HG02981 (cell line): ENCODE measurements at regions not wholly inside any gene's neighbourhood (a gene's known extent, or its start where the extent isn't known, plus 50 kb on each side); places are given as distances from the start of the nearest gene placed in this dataset.

ENCODE experiments used
- ATAC-seq: cut with Tn5 transposase; IDR thresholded peaks from one replicate; pipeline ENCODE4 v1.9.1; 2021; ENCODE audit warnings: mild to moderate bottlenecking, moderate library complexity; ENCODE audit not compliant: unreplicated experiment

- ATAC-seq: no peak
Measured at GRCh38 chr3:154496978-154497377, 67.0 kb upstream of the GPR149 start.

DNA sequence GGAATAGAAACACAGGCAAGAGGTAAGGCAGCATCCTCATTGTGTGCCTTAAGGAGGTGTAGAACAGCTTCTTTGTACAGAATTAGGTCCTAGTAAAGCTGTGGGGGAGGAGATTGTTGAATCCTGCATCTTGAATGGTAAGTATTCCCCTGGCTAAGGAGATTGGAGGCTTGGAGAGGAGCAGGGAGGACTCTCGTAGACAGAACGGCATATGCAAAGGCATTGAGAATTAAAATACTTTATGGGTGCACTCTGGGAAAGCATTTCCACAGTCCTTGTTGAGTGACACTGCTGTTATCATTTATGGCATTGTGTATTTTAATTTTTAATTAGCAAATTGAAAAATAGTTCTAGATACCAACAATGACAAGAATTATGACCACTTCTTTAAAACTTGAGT is 66.5 kb upstream of the GPR149 start:
- no peak for ATAC-seq

DNA sequence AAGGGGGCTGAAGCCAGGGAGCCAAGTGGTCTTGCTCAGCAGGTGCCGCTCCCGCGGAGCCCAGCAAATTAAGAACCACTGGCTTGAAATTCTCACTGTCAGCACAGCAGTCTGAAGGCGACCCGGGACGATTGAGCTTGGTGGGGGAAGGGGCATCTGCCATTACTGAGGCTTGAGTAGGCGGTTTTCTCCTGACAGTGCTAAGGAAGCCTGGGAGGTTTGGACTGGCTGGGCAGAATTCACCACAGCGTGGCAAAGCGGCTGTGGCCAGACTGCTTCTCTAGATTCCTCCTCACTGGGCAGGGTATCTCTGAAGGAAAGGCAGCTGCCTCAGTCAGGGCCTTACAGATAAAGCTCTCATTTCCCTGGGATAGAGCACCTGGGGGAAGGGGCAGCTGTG is 57.0 kb upstream of the GPR149 start:
- ATAC-seq: no peak

DNA sequence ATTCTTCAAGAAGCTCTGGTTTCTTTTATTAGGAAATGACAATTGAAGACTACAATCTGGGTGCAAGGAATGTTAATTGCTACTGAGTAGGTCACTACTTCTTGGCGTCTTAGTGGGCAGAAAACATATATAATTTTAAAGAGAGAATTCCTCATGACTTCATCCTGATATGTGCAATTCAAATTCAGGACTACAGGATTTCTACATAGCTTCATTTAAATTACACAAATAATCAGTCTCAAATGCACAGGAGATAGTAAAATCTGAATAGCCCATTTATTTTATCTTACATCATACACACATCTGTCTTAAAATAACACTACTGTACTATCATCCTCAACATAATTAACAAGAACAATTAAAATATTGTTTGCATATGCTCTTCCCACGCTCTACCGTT is 52.5 kb upstream of the GPR149 start:
- ATAC-seq: no peak

DNA sequence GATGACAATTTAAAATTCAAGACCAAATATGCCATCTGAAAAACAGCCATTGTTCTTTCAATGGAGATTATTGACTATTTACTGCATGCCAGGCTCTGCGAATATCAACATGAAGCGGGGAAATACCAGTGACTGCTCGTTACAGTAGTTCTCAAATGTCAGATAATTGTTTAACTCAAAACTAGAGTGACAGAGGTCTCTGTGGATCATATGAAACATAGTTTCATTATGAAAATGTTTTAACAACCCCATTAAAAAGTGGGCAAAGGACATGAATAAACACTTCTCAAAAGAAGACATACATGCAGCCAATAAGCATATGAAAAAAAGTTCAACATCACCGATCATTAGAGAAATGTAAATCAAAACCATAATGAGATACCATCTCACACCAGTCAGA is 50.0 kb upstream of the GPR149 start:
- no peak for ATAC-seq
